ENCODE measurements at regions not wholly inside any gene's neighbourhood (a gene's known extent, or its start where the extent isn't known, plus 50 kb on each side); places are given as distances from the start of the nearest gene placed in this dataset.

DNA sequence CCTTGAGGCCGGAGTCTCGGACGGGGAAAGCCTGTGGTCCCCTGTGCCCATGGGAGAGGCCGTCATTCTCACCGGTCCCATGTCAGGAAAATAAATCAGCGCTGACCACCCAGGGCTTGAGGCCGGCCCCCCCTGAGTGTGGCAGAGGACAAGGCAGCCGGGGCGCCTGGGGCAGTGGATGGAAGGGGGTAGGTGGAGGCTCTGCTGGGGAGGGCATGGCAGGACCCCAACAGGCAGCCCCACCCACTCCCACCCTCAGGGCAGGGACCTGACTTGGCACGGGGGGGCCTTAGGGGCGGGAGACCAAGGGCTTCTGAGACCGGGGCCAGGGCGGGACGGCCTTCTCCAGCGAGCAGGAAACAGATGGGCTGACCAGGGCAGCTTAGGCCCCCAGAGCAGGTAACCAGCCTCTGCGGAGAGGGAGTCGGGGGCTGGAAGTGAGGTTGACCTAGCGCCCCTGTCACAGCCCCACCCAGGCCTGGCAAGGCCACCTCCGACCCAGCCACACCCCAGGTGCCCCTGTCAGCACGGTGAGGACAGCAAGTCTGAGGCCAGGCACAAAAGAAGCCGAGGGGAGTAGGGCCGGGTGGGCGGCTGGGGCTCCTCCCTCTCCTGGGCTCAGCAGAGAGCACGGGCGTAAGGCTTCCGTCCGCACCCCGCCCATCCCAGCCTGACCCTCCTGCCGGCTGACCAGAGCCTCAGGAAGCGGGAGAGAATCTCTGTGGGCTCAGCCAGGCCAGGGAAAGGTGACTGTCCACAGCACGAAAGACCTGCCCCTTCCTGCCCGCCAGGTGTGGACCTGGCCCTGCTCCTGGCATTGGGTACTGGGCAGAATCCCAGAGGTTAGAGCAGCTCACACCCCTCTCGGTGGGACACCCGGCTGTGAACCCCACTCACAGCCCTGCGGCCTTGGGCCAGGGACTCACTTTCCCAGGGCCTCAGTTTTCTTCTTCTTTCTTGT is 87.4 kb downstream of the FOXL3 start:
- TF ChIP-seq CTCF (optimal IDR thresholded peaks at IDR 0.05 in 1 of 3, IDR thresholded peaks at IDR 0.05 in 1 of 3, conservative IDR thresholded peaks at IDR 0.05 in 1 of 3; ENCODE audit: extremely low read depth in 1 of 3, insufficient read depth in 2 of 3, low read length in 3 of 3) (no peak), EZH2 (IDR thresholded peaks at IDR 0.05; ENCODE audit: low read length) (no peak)

Data from keratinocyte (primary cell).